SK-N-SH (cell line): ENCODE measurements at regions not wholly inside any gene's neighbourhood (a gene's known extent, or its start where the extent isn't known, plus 50 kb on each side); places are given as distances from the start of the nearest gene placed in this dataset.

Experiments used
- CHD2 ChIP-seq: fragments of 150-350 bp; IDR thresholded peaks from 2 replicates; pipeline ENCODE4 v1.6.1; 2018; ENCODE audit warnings: low read length; ENCODE audit not compliant: partially characterized antibody
- CTCF ChIP-seq: fragments of 200-600 bp; sonication (generic); IDR thresholded peaks from 2 replicates; pipeline ENCODE4 v1.6.1; 2017; ENCODE audit warnings: antibody characterized with exemption, mild to moderate bottlenecking, moderate library complexity
- GABPA ChIP-seq: IDR thresholded peaks from 2 replicates; pipeline ENCODE4 v1.4.0; 2012; ENCODE audit warnings: low read depth, mild to moderate bottlenecking
- IRF3 ChIP-seq: fragments of 150-350 bp; IDR thresholded peaks from 2 replicates; pipeline ENCODE4 v1.6.1; 2016; ENCODE audit warnings: mild to moderate bottlenecking, low read depth, low read length
- MAX ChIP-seq: IDR thresholded peaks from 2 replicates; pipeline ENCODE4 v1.4.0; 2012; ENCODE audit warnings: low read depth
- NRF1 ChIP-seq: IDR thresholded peaks from 2 replicates; pipeline ENCODE4 v1.6.1; 2012; ENCODE audit warnings: low read depth, mild to moderate bottlenecking, low read length
- PBX3 ChIP-seq: IDR thresholded peaks from 2 replicates; pipeline ENCODE4; 2012
- POLR2AphosphoS5 ChIP-seq: IDR thresholded peaks from 2 replicates; pipeline ENCODE4 v1.6.1; 2012; ENCODE audit warnings: low read depth, low read length
- TCF12 ChIP-seq: IDR thresholded peaks from 2 replicates; pipeline ENCODE4 v1.4.0; 2012
- USF2 ChIP-seq: fragments of 150-350 bp; IDR thresholded peaks from 2 replicates; pipeline ENCODE4 v1.6.1; 2017; ENCODE audit warnings: antibody characterized with exemption, low read length, low read depth, borderline replicate concordance

GRCh38 chr7:119172043-119172442 lies 947.5 kb downstream of the ANKRD7 start:
- TF ChIP-seq POLR2AphosphoS5 (no peak), NRF1 (no peak), USF2 (no peak), CTCF (no peak), GABPA (no peak), CHD2 (no peak), TCF12 (no peak), PBX3 (no peak), MAX (no peak), IRF3 (no peak)
